ENCODE measurements at regions not wholly inside any gene's neighbourhood (a gene's known extent, or its start where the extent isn't known, plus 50 kb on each side); places are given as distances from the start of the nearest gene placed in this dataset.

- POLR2A ChIA-PET: no interaction called here
These were observed 71.3 kb downstream of the SOX3 start for GRCh38 chrX:140433582-140433981.

More at GRCh38 chrX:140433582-140433981, 71.3 kb downstream of the SOX3 start:
- no peak overlapping the region for H3K4me3 ChIP-seq (replicated peaks in 1 of 3; ENCODE audit: insufficient read depth in 1 of 3, low read depth in 1 of 3, low read length in 3 of 3)
- H3K27me3 ChIP-seq (ENCODE audit: control insufficient read depth in 2 of 2, insufficient read depth in 2 of 2, low read length in 2 of 2): no peaks in the 10 kb centered on the region
- dilution Hi-C loops (cut with MboI; ENCODE audit: extremely low pct_ligation_motif_present, low sequenced_read_pairs) (no loop called here), intact Hi-C loops (cut with micrococcal nuclease) (no loop called here)
- TF ChIP-seq, protein P1, sequence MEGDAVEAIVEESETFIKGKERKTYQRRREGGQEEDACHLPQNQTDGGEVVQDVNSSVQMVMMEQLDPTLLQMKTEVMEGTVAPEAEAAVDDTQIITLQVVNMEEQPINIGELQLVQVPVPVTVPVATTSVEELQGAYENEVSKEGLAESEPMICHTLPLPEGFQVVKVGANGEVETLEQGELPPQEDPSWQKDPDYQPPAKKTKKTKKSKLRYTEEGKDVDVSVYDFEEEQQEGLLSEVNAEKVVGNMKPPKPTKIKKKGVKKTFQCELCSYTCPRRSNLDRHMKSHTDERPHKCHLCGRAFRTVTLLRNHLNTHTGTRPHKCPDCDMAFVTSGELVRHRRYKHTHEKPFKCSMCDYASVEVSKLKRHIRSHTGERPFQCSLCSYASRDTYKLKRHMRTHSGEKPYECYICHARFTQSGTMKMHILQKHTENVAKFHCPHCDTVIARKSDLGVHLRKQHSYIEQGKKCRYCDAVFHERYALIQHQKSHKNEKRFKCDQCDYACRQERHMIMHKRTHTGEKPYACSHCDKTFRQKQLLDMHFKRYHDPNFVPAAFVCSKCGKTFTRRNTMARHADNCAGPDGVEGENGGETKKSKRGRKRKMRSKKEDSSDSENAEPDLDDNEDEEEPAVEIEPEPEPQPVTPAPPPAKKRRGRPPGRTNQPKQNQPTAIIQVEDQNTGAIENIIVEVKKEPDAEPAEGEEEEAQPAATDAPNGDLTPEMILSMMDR (IDR thresholded peaks at IDR 0.05; ENCODE audit: extremely low read depth in 1 of 2, insufficient read depth in 1 of 2, low read depth in 1 of 2, low read length in 2 of 2): no peak
- TF ChIP-seq POLR2AphosphoS5 (IDR thresholded peaks at IDR 0.05; ENCODE audit: insufficient read depth, low read depth, low read length): no peak
- no peak for TF ChIP-seq MAX (IDR thresholded peaks at IDR 0.05; ENCODE audit: insufficient read depth, insufficient read length)
- TF ChIP-seq EZH2 (IDR thresholded peaks at IDR 0.05; ENCODE audit: borderline replicate concordance, low read depth, low read length, severe bottlenecking): no peak
- TF ChIP-seq FOS (IDR thresholded peaks at IDR 0.05; ENCODE audit: borderline replicate concordance, insufficient read depth, low read length): no peak
- no peak for TF ChIP-seq MYC (IDR thresholded peaks at IDR 0.05; ENCODE audit: low read depth, low read length)
- TF ChIP-seq POLR2A (IDR thresholded peaks at IDR 0.05; ENCODE audit: low read depth, low read length): no peak
- no peak for TF ChIP-seq JUN (IDR thresholded peaks at IDR 0.05; ENCODE audit: borderline replicate concordance, insufficient read depth, insufficient read length, low read depth)
- TF ChIP-seq GATA2 (IDR thresholded peaks at IDR 0.05; ENCODE audit: insufficient read depth, insufficient read length, low read depth, low read length): no peak
- H3K4me1 ChIP-seq (ENCODE audit: control insufficient read depth, extremely low read depth, insufficient read depth, low read length): no peaks in the 10 kb centered on the region
- no peaks in the 10 kb centered on the region for H3K36me3 ChIP-seq (ENCODE audit: control insufficient read depth in 2 of 2, extremely low read depth in 1 of 2, insufficient read depth in 2 of 2, low read length in 2 of 2)
- H4K20me1 ChIP-seq (replicated peaks; ENCODE audit: control insufficient read depth, extremely low read depth, insufficient read depth, low read length): no peaks in the 10 kb centered on the region
- no peak overlapping the region for H2AFZ ChIP-seq (ENCODE audit: low read depth, low read length)
- H3K27ac ChIP-seq (ENCODE audit: insufficient read depth, low read depth, low read length): no peak overlapping the region
- no TSS peak for BruUV-seq (replicated peaks)
- no peak overlapping the region for H3K9ac ChIP-seq (replicated peaks; ENCODE audit: extremely low read depth, insufficient read depth, low read length)
- H3K4me2 ChIP-seq (ENCODE audit: insufficient read depth, low read length): no peak overlapping the region
- H3K9me1 ChIP-seq (replicated peaks; ENCODE audit: control insufficient read depth, extremely low read depth, insufficient read depth, low read length): no peaks in the 10 kb centered on the region
- FAIRE-seq (no peak), DNase-seq (ENCODE audit: low read depth, low spot score) (no peak)
- CTCF ChIA-PET: no interaction called here
- no peaks in the 10 kb centered on the region for H3K79me2 ChIP-seq (ENCODE audit: control insufficient read depth, insufficient read depth, low read length)
- H3K9me3 ChIP-seq (replicated peaks; ENCODE audit: control insufficient read depth, insufficient read depth, low read length): no peaks in the 10 kb centered on the region

Data from endothelial cell of umbilical vein (primary cell).